ENCODE measurements at regions not wholly inside any gene's neighbourhood (a gene's known extent, or its start where the extent isn't known, plus 50 kb on each side); places are given as distances from the start of the nearest gene placed in this dataset.

GRCh38 chr3:118168175-118168574 is 866.5 kb downstream of the IGSF11 start:
- no peak for TF ChIP-seq GATA2 (IDR thresholded peaks at IDR 0.05; ENCODE audit: low read depth, low read length)
- TF ChIP-seq GATA3 (IDR thresholded peaks at IDR 0.05; ENCODE audit: low read depth, low read length) = no peak
